ENCODE measurements at regions not wholly inside any gene's neighbourhood (a gene's known extent, or its start where the extent isn't known, plus 50 kb on each side); places are given as distances from the start of the nearest gene placed in this dataset.

- H3K27me3 ChIP-seq (ENCODE audit: insufficient read depth, poor library complexity, severe bottlenecking): no peaks in the 10 kb centered on the region
- no peak for DNase-seq (ENCODE audit: low read depth in 1 of 2, low spot score in 1 of 2)
- H3K27ac ChIP-seq (replicated peaks): no peak overlapping the region
- H3K4me3 ChIP-seq (replicated peaks; ENCODE audit: insufficient read depth, low read length): no peak overlapping the region
- no peak for TF ChIP-seq REST (IDR thresholded peaks at IDR 0.05; ENCODE audit: insufficient replicate concordance, low read depth)
- TF ChIP-seq GABPA (IDR thresholded peaks at IDR 0.05; ENCODE audit: low read depth): no peak
- TF ChIP-seq, protein P1, sequence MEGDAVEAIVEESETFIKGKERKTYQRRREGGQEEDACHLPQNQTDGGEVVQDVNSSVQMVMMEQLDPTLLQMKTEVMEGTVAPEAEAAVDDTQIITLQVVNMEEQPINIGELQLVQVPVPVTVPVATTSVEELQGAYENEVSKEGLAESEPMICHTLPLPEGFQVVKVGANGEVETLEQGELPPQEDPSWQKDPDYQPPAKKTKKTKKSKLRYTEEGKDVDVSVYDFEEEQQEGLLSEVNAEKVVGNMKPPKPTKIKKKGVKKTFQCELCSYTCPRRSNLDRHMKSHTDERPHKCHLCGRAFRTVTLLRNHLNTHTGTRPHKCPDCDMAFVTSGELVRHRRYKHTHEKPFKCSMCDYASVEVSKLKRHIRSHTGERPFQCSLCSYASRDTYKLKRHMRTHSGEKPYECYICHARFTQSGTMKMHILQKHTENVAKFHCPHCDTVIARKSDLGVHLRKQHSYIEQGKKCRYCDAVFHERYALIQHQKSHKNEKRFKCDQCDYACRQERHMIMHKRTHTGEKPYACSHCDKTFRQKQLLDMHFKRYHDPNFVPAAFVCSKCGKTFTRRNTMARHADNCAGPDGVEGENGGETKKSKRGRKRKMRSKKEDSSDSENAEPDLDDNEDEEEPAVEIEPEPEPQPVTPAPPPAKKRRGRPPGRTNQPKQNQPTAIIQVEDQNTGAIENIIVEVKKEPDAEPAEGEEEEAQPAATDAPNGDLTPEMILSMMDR (IDR thresholded peaks at IDR 0.05; ENCODE audit: insufficient read depth, low read length): no peak
- no peak for TF ChIP-seq POLR2AphosphoS5 (IDR thresholded peaks at IDR 0.05; ENCODE audit: low read depth)
- no peak for TF ChIP-seq SPI1 (IDR thresholded peaks at IDR 0.05; ENCODE audit: borderline replicate concordance, low read depth)
Observed at GRCh38 chr14:85039353-85039626, 490.7 kb upstream of the FLRT2 start.

- no peak for DNase-seq (ENCODE audit: low read depth in 1 of 2, low spot score in 1 of 2)
- Histone ChIP-seq H3K27me3 (ENCODE audit: insufficient read depth, poor library complexity, severe bottlenecking) (no peaks in the 10 kb centered on the region), H3K4me3 (replicated peaks; ENCODE audit: insufficient read depth, low read length) (no peak overlapping the region), H3K27ac (replicated peaks) (no peak overlapping the region)
- TF ChIP-seq GABPA (IDR thresholded peaks at IDR 0.05; ENCODE audit: low read depth) (no peak), REST (IDR thresholded peaks at IDR 0.05; ENCODE audit: insufficient replicate concordance, low read depth) (no peak), SPI1 (IDR thresholded peaks at IDR 0.05; ENCODE audit: borderline replicate concordance, low read depth) (no peak)
- TF ChIP-seq, protein P1 (IDR thresholded peaks at IDR 0.05; ENCODE audit: insufficient read depth, low read length): no peak
Observed at GRCh38 chr14:85040046-85040685, 489.8 kb upstream of the FLRT2 start.

GRCh38 chr14:85041618-85042017, 488.3 kb upstream of the FLRT2 start:
- Histone ChIP-seq H3K27me3 (ENCODE audit: insufficient read depth, poor library complexity, severe bottlenecking) (no peaks in the 10 kb centered on the region), H3K27ac (replicated peaks) (no peak overlapping the region), H3K4me3 (replicated peaks; ENCODE audit: insufficient read depth, low read length) (no peak overlapping the region)
- no peak for DNase-seq (ENCODE audit: low read depth in 1 of 2, low spot score in 1 of 2)
- TF ChIP-seq REST (IDR thresholded peaks at IDR 0.05; ENCODE audit: insufficient replicate concordance, low read depth) (no peak), GABPA (IDR thresholded peaks at IDR 0.05; ENCODE audit: low read depth) (no peak), SPI1 (IDR thresholded peaks at IDR 0.05; ENCODE audit: borderline replicate concordance, low read depth) (no peak)
